GM19438 (cell line): ENCODE measurements at regions not wholly inside any gene's neighbourhood (a gene's known extent, or its start where the extent isn't known, plus 50 kb on each side); places are given as distances from the start of the nearest gene placed in this dataset.

Experiments used
- ATAC-seq: cut with Tn5 transposase; IDR thresholded peaks from one replicate; pipeline ENCODE4 v1.9.1; 2021; ENCODE audit warnings: low read depth; ENCODE audit not compliant: unreplicated experiment

DNA sequence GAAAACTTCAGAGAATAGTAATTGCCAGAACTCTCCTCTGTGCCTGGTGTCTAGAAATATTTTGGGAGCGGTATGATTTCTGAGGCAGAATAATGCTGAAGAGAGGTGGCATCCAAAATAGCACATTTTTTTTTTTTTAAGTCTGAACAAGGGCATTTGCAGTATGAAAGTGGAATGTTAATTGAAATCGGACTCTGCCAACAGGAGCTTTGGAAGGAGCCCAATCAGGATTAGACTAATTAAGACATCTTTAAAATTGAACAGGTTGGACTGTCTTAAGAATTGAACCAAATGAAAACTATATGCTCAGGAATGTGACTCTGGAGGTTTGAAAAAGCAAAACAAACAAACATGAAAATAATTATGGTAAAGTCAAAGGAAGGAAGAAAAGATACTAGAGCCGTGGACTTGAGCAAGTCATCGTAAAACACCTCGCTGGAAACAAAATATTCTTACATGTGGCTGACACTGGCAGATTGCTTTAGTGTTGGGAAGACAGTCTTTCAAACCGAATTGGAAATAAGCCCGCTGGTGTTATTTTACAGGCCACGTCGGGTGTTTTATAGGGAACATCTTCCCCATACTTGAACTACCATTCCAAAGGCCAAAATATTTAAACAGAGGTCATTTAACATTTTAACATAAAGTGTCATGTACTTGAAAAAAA lies 436.3 kb downstream of the VRK1 start:
- no peak for ATAC-seq

DNA sequence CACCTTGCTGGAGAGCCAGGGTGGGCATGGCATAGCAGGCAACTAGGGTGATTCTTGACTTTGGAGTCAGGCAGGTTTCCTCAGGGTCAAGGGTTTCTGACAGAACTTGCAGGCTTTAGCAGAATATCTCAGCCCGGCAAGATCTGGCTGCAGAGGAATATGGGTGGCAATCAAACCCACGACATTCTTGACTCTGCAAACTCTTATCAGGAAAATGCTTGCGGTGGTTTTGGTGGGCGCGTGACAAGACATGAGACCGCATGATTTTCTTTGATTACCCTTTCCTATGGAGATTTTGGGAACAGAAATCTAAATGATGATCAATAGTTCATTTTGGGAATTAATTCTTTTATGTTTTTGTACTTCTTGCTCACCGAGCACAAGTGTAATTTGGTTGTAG lies 449.5 kb downstream of the VRK1 start:
- no peak for ATAC-seq

DNA sequence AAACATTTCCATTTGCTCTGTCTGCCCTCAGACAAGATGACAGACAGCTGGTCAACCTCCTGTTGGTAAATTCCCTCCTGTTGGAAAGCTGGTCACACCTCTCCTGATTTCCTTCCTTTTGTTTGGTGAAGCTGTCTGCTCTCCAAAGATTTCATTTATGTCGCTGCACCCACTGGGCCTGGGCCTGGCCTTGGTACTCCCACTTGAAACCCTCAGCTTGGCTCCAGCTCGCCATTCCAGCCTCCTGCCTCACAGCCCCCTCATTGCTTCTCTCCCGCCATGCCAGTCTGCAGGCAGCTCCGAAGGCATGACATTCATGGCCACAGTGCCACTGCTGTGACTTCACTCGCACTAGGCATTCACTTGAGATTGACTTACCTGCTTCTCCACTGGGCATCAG lies 451.8 kb downstream of the VRK1 start:
- ATAC-seq: no peak

DNA sequence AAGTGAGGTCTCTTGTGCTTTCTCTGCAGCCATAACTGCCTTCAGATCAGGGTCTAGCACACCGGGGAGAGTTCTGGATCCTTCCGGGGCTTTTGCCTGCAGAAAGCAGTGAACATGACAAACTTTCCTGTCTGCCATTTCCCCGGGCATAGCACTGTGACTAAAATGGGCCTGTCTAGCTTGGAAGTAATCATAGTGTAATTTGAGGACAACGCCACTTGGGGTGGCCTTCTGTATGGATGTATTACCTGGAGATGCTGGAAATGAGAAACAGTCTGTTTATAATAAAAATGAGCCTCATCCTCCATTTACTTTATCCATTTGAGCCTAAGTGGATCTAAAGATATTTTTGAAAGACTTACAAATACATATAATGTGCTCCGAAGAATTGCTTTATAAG lies 453.7 kb downstream of the VRK1 start:
- no peak for ATAC-seq

DNA sequence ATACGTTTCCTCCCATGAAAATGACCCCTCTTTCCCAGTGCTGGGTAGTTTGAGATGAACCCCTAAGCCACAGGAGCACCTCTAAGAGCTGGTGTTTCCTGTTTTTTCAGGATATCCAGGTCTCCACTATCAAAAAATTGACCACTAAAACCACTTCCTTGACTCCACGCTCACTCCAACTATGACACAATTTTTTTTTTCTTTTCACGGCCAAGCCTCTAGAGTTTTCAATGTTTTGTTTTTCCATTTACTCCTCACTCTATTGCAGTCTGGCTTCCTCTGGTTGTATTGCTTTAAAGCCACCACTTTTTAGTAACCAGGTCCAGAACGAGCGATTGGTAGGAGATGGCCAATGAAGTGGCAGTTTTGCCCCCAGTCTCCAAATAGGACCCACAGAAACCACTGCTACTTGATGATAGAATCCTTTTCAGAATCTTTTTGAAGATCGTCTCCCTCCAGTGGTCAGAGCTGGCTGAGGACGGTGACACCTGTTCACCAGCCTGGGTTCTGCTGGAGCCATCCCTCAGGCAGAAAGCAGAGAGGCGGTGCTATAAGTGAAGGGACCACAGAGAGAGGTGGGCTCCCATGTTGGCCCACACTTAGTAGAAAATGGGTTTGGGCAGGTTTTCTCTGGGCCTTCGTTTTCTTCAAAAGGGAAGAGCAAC lies 454.4 kb downstream of the VRK1 start:
- no peak for ATAC-seq

DNA sequence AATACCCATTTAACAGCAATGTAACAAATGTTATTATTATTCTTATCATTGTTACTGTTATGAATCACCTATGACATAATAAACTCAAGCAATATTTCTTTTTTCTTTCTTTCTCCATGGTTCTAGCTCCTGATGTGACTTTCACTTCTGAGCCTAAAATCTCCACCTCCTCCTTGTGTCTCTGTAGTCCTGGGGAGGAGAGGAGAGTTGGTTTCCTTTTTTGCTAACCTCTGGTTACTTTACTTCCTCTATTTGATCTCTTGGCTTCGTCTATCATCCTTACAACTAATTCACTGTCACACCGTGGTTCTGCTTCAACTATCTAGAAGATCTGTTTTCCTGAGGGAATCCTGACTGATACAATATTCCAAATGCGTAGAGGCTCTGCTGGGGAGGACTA lies 456.6 kb downstream of the VRK1 start:
- no peak for ATAC-seq

DNA sequence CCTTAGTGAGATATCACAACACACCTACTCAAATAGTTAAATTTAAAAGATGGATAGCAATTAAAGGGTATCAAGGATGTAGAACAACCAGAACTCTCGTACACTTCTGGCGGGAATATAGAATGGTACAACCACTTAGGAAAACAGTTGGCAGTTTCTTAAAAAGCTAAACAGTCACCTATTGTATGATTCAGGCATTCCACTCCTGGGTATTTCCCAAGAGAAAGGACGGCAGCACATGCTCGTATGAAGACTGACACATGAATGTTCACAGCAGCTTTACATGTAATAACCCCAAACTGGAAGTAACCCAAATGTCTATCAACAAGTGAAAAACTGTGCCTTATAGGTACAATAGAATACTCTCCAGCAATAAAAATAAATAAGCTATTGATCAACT lies 465.2 kb downstream of the VRK1 start:
- no peak for ATAC-seq

DNA sequence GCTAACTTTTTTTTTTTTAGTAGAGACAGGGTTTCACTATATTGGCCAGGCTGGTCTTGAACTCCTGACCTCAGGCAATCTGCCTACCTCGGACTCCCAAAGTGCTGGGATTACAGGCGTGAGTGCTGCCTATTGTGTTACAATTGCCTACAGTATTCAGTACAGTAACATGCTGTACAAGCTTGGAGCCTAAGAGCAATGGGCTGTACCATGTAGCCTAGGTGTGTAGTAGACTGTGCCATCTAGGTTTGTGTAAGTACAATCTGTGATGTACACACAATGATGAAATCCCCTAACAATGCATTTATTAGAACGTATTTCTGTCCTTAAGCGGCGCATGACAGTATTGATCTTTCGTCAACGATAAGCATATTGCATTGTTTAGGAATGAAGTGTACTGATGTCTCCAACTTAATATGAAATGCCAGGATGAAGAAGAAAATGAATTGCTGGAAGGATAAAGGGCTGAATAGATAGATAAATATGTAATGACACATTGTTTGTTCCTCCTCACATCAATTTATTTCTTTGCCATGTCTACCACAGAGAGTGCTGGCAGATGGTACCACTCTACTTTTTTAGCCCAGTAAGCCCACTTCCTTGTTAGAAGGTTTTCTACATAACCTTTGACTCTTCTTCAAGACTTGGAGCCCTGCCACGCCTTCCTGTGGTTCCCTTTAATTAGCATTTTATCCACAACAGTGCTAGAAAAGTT lies 467.5 kb downstream of the VRK1 start:
- ATAC-seq: no peak

DNA sequence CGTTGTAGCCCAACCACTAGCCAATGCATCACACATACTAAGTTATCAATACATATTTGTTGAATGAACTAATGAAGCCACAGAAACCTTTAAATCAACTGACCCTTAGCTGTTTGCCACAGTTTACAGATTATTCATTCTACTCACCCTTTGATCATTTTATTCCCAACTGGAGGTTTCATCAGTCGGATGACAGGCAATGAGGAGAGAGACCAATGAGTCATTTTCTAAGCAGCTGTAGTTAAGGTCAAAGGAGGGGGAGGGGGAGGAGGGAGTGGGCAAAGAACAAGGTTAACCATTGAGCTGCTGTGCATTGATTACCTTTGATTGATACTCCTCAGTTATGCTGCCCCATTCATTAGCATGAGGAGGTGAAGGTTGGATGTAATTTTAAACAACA lies 469.5 kb downstream of the VRK1 start:
- no peak for ATAC-seq

DNA sequence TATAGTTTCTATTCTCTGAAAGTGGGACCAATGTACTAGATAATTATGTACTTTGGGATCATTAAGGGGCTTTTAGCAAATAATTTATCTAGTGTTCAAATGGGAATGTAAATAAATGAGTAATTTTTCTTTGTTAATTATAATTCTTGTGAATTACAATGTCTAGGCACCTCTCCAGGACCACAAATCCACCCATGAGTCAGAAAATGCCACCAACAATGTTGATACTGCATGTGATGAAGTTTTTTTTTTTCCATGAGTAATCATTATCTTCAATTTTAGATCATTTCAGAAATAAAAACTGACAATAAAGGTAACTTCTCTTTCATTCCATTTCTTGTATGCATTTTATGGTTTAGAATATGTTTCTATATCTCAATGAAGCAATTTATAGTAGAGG lies 470.3 kb downstream of the VRK1 start:
- no peak for ATAC-seq

DNA sequence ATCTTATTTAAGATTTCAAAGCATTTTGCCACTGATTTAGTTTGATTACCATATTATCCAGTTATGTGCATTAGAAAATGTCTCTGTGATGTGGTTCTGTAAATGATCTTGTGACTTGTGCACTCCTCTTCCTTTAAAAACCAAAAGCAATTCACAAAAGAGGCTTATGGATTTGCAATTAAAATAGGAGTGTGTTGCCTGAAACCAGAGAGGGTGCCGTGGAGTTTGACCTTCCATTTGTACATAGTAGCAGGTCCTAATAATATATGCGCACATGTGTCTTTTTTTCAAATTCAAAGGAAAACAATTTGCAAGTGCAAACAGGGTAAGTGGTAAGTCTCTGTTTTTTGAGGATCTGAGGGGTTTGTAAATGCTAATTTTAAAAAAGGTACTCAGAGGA lies 470.9 kb downstream of the VRK1 start:
- no peak for ATAC-seq

DNA sequence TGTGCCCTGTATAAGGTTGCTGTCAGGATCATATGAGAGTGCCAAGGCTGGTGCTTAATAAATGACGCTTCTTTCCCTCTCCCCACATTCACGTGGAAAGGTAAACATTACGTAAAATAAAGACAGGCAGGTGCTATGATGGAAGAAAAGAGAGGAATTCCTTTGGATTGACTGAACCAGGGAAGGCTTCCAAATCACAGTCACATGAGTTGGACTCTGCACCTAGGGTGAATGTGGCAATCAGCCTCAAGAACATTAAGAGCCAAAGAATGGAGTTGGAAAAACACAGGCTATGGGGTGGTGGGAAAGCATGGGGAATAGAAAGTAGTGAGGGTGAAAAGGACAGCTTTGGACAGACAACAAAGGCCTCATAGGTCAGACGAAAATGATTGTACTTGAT lies 473.1 kb downstream of the VRK1 start:
- ATAC-seq: no peak

DNA sequence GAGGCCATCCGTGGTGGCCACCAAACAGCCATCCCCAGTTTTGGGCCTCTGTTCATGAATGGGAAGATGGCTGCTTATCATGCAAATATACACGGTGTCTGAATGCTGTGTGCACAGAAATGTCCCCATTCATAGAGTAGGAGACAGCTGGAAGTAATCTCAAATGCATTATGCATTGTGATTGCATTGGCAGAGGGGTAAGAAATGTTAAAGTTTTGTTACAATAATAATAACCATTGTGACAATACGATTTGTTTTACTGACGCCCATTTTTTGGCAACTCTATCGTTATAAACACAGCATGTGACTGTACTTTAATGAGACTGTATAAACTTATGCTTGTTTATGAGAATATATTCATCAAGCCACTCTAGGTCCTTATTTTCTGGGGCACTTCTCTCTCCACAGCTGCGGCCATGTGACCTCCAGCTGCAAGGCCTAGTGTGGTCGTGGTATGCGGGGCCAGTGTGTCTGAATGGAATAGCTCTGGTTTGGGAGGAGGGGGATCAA lies 474.3 kb downstream of the VRK1 start:
- no peak for ATAC-seq

DNA sequence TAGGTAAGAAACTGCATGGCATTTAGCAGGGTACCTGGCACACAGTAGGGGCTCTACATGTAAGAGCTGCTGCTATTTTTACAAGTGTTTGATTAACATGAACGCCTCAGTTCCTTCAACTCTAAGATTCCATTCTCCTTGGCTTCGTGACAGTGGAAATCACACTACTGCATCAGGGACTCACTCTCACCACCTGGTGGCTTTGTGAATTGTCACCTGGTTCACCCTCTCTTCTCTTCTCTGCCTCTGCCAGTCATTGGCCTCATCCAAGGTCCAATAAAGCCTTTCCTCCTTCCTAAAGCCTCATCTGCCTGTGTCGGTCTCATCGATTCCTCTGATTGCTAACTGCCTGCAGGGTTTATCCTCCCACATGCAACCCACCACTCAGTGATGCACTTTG lies 476.4 kb downstream of the VRK1 start:
- no peak for ATAC-seq

DNA sequence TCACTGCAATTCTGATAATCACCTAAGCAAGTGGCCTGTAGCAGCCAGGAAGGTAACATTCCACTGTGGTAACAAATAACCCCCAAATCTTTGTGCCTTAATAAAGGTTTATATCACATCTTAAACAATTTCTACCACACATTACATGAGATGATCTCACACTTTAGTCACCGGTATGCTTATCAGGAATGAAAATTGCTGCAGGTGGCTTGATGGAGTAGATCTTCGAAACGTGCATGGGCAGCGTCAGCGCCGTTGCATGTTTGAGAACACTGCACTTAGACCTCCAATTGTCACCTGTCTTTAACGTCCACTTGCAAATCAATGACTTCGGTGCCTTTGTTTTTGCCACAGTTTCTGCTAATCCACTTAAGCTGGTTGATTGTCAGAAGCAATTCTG lies 477.4 kb downstream of the VRK1 start:
- ATAC-seq: no peak

DNA sequence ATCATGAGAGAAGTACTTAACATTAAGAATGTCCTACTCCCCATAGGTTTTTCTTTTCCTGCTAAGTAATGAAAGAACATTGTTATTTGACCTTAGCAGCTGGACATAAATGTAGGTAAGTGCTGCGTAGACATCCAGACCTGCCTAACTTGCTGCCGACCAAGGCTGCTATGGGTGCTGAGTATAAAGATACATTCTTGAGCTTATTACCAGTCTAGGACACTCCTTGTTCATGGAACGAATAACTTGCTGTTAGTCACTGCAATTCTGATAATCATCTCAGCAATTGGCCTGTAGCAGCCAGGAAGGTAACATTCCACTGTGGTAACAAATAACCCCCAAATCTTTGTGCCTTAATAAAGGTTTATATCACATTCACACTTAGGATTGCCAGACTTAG lies 478.1 kb downstream of the VRK1 start:
- no peak for ATAC-seq

DNA sequence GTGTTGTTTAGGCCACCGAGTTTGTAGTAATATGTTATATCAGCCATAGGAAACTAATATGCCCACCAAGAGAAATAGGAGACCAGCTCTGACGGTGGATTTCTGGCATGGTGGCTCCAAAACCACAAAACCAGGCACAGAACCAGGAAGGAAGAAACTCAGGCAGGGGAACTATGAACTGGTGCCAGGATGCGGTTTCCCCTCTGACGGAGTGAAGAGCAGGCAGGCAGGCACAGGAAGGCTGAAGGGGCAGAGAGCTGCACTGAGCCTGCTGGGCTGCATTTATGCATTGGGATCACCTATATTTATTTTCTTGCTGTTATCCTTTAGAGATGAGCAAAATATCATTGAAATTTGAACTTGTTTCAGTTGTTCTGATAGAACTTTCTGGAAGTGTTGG lies 479.4 kb downstream of the VRK1 start:
- no peak for ATAC-seq

DNA sequence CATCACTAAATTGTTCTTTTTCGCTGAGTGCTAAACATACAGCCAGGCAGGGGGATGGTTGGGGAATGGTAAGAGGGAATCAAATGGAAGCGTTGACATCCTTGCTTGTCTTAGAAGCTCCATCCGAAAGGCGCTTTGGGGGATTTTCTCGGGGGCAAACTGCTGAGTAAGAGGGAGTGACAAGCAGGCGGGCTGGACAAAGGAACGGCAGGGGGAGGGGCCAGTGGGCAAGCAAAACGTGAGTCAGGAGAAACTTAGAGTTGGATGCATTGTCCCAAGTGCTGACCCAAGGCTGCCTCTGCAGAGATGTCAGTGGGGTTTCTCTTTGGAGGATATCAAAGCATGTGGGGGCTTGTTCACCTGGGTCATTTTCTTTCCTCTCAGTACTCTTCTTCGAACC lies 480.5 kb downstream of the VRK1 start:
- no peak for ATAC-seq

DNA sequence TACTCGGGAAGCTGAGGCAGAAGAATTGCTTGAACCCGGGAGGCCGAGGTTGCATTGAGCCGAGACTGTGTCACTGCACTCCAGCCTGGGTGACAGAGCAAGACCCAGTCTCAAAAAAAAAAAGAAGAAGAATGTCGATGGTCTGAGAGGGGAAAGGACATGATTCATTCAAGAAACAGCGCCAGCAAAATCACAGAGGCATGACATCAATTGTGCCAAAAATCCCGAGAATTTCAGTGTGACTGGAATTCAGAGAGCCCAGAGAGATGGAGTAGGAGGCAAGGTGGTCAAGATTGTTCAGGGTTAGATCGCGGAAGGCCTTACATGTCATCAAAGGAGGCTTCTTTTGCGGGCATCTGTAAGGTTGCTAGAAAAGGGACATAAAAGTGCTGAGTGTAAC lies 483.3 kb downstream of the VRK1 start:
- ATAC-seq: no peak

DNA sequence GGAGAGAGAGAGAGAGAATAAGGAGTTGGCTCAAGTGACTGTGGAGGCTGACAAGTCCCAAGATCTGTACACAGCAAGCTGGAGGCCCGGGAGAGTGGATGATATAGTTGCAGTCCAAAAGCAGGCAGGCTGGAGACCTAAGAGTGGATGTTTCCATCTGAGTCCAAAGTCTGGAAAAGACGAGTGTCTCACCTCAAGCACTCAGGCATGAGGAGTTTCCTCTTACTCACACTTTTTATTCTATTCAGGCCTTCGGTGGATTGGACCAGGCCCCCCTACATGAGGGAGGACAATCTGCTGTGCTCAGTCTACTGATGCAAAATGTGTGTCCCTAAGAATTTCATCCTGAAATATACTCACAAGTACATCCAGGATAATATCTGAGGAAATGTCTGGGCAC lies 484.6 kb downstream of the VRK1 start:
- ATAC-seq: no peak

DNA sequence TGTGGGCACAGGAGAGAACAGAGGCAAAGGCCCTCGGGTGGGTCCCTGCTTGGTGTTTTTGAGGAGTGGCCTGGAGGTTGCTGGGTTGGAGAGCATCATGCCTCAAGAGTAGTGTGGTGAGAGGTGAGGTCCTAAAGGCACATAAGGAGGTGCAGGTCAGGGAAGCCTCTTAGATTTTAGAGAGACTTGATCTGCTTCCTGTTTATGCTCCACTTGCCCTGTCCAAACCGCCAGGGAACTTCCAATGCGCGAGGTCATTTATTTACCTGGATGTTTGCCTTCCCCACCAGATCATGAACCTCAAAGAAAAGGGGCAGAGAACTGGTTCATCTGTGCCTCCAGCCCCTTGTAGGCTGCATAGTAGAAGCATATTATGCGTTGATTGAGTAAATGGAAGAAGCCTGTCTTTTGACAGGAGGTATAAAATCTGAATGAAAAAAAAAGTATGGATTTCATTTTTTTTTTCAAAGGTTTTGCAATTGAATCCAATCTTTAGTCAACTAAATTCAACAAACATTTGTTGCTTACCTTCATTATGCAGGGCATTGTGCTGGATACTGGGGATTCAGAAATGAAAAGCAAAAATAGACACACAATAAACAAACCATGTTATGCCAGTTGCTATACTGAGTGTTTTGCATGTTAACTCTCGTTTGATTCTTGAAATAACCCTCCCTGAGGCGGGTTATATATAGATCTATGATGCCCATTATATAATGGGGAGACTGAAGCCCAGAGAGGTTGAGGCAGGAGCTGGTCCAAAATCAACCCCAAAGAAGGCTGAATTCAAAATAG lies 485.2 kb downstream of the VRK1 start:
- no peak for ATAC-seq
